GM18907 (cell line): ENCODE measurements at regions not wholly inside any gene's neighbourhood (a gene's known extent, or its start where the extent isn't known, plus 50 kb on each side); places are given as distances from the start of the nearest gene placed in this dataset.
"Not testable (repeated sequence)": the region's sequence is repeated elsewhere in the genome, so short reads cannot be mapped to it uniquely, and the experiment has no call there.

Experiments
- ATAC-seq: cut with Tn5 transposase; IDR thresholded peaks from one replicate; pipeline ENCODE4 v1.9.1; 2021; ENCODE audit warnings: mild to moderate bottlenecking, moderate library complexity; ENCODE audit not compliant: unreplicated experiment

DNA sequence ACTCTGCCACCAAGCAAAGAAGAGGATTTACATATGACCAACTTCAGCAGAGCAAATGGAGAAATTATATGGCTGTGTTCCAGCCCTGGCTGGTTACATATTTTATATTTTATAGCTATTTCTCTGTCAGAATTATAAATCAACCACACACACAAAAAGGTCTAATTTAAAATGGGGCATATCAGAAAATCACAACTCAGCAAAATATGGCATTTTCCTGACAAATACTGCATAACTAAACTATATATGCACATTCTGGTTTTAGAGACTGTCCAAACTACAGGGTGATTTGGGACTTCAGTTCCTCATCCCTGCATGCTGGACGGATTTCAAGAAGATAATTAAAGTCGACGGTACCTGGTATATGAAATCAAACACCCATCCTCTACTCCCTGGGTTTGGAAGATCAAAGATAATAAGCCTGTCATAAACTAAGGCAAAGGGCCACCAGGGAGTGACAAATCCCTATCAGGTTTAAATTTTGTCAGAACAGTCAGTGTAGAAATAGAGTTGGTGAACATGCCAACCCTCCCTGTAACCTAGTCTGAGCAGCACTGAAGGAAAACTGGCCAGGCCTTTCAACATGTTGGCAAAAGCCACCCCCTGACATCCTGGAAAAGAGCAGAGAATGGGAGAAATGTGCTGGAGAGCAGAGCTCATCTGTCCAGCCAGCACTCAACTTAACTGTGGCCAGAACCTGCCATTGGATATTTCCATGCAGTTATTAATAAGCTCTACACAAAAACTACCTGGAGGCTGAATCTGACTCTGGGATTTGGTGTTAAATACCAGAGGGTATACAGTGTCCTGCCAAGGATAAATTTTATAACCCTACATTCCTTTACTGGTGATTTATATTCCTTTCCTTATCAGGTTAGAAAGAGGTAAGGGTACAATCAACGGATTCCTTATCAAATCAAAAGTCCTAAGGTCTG, 235.7 kb downstream of the ENC1 start:
- ATAC-seq, result no peak

DNA sequence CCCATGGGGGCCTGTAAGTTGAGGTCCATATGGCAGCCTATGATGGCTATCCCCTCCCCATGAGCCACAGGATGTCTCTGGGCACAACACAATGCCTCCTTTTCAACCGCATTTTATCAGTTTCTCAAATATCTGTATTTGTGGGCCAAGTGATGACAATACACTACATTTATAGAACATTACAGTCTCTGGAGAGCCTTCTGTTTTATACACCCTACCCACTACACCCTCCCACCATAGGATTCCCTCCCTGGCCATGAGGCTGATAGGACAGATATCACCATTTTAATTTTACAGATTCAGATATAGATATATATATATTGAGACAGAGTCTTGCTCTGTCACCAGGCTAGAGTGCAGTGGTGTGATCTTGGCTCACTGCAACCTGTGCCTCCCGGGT, 236.8 kb downstream of the ENC1 start:
- ATAC-seq, result no peak

DNA sequence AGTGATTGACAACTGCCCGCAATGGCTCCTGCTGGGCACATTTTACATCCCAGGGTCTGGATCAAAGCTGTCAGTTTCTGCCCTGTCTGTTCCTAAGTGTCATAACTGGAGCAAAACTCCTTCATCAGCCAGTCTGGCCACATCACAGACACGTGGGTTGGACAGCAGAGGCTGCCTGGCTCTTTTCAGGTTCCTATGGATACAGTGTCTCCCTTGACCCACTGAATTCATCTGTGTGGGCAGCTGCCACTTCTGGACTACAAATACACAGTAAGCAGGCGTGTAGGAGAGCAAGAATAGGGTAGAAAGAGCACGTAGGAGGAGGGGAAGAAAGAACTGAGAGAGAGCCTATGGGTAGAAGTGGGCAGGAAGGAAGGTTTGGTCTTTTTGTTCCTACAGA, 238.0 kb downstream of the ENC1 start:
- ATAC-seq, result no peak

DNA sequence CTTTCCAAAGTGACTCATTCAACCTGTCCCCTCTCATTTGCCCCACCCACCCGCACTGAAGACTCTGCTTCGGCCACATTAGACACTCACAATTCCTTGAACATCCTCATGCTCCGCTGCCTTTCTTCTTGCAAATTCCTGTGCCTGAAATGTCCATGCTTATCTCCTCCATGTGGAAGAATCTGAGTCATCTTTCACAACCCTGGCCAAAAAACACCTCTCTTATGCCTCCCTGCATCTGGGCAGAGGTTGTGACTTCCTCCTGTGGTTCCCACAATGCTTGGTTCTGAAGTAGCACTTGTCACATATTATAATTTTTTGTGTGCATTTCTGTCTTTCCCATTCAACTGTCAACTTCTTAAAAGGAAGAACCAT, 238.6 kb downstream of the ENC1 start:
- no peak for ATAC-seq

DNA sequence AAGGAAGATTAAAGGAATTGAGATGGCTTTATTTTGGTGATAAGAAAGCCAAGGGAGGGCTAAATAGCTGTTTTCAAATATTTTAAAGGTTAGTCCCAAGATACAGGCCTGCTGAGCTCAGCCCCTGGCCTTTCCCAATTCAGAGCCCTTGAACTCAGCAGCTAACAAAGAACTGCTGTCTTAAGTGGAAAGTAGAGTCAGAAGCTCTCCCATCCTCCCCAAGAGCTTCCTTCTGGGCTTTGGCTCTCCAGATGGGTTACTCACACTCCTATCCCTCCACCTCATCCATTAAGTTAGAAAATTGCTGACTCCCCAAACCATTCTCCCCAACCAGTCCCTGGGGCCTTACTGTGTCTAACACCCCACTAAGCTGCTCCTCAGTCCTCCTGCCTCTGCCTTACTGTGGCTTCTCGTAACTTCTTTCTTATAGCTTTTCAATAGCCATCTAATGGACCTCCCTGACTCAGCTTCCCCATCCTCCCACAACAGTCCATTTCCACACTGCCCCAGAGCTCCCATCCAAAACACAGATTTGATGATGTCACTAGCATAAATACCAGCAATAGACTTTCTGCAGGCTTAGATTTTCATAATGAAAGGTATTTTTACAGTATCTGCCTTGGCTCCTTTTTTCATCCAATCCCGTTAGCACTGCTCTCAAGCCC, 239.1 kb downstream of the ENC1 start:
- no peak for ATAC-seq

DNA sequence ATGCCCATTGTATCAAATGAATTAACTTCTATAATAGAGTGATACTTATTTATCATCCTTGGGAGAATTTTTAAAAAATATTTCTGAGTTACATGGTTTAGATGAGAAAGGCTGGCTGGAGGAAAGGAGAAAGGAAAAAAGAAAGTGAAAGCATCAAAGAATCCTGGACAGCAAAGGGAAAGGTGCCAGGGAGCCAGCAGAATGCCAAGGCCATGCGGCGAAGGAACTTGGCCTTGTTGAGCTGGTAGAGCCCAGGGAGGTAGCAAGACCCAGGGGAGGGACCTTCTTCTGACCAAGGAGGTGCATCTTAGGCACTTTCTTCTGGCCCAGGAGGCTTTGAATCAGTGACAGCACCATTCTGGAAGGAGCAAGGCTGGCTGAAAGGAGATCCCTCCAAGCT, 240.5 kb downstream of the ENC1 start:
- no peak for ATAC-seq

DNA sequence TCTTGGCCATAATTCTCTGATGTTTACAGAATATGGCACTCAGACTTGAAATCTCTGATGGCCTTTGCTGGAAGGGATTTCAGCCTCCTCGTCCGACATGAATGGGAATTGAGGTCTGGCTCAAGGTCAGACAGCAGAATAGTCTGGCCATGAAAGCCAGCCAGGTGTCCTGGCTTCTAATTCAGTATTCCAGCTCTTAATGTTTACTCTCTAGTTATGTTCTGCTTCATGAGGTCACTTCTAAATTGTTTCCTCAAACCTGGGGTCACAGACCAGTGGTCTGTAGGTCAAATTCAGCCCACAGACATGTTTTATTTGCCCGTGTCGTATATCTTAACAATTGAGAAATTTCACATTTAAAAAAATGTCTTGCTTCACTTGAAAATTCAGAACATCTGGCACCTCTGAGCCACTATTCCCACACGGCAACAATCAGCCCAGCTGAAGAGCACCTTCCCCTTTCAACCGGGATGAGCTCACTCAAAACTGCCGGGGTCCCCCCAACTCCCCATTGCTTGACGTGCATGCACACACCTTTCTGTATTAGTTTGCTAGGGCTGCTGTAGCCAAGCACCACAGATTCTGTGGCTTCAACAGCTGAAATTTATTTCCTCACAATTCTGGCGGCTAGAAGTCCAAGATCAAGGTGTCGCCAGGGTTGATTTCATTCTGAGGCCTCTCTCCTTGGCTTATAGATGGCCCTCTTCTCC, 243.5 kb downstream of the ENC1 start:
- ATAC-seq, result no peak

DNA sequence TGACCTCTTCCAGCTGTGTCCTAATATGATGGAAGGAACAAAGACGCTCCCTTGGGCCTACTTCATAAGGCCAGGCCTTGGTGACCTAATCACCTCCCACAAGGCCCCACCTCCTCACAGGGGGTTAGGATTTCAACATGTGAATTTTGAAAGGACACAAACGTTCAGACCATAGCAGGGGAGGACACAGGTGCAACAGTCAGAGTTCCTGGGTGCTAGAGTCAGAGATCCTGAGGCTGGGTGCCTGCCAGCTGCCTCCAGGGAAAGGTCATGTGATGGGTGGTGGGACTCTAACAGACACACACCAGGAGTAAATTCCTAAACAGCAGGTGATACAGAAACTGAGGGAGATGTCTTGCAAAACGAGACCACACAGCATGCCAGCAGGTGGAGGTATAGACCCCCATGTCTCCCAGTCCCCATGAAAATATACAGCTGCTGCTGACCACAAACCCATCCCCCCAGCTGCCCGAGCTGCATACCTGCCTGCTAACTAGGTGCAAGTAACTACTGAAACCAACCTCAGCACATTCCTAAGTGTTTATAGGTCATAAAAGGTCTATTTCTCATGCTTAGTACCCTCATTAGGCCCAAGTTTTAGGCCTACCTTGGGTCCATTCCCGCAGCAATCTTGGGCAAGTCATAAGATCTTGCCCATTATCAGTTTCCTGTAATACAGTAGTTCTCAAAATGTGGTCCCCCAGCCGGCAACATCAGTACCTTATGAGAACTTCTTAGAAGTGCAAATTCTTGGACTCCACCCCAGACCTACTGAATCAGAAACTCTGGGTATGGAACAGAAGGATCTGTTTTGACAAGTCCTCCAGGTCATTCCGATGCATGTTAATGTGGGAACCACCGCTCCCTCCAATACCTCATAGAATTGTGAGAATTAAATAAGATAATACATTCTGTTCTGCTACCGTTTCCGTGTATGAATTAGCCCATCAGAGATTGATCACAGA, 245.3 kb downstream of the ENC1 start:
- no peak for ATAC-seq

DNA sequence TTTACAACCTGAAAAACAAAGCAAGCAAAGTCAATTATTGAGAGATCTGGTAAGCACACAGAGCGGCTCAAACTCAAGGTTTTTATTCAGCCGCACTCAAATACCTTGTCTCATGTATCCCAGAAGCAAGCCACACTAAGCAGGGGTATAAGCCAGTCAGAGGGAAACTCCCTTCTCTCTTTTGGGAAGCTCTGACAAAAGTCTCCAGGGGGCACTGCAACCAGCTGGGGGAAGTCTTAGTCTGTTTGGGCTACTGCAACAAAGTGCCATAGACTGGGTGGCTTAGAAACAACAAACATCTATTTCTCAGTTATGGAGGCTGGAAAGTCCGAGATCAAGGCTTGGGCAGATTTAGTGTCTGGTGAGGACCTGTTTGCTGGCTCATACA, 246.0 kb downstream of the ENC1 start:
- ATAC-seq, result no peak

DNA sequence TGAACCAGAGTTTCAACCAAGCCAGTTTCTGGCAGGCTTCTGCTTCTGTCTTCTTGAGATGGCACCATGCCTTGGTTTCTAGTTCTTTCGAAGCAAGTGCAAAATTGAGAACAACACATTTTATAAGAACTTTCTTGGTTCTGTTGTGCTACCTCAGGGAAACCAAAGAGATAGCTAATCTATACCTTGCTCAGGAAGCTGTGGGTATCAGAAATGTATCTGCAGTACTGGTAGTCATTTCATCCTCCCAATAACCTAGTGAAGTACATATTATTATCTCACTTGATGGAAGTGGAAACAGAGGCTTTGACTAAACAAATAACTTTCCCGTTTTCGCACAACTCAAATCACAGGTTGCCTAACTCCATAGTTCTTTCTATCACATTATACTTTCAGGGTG, 246.6 kb downstream of the ENC1 start:
- no peak for ATAC-seq

DNA sequence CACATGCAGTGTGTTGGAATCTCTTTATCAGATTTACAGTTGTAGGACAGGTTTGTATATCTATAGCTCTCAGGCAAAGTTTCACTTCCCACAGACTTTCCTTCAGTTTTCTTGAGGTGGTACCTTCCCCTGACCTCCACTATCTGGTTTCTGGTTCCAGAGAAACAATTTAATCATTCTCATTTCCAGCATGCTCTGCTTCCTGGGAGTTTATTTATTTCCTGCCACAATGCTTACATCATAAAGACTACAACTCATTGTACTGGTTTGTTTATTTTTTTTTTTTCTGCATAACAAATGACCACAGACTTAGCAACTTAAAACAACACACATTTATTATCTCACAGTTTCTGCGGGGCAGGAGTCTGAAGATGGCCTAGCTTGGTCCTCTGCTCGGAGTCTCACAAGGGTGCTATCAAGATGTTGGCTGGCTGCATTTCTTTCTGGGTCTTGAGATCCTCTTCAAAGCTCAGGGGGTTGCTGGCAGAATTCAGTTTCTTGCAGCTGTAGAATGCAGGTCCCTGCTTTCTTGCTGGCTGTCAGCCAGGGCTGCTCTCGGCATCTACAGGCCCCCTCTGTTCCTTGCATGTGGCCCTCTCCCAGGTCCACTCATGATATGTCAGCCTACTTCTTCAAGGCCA, 247.7 kb downstream of the ENC1 start:
- no peak for ATAC-seq

DNA sequence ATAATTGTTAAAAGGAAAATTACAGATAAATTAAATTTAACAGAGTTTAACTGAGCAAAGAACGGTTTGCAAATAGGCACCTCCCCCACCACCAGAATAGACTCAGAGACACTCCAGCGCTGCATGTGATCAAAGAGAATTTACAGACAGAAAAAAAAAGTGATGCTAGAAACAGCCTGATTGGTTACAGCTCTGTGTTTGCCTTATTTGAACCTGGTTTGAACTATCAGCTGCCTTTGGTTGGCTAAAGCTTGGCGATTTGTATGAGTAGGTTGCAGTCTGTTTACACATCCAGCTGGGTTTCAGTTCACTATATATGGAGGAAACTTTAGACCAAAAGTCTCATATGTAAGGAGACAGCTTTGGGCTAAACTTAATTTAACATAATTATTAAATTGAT, 249.1 kb downstream of the ENC1 start:
- ATAC-seq, result no peak

DNA sequence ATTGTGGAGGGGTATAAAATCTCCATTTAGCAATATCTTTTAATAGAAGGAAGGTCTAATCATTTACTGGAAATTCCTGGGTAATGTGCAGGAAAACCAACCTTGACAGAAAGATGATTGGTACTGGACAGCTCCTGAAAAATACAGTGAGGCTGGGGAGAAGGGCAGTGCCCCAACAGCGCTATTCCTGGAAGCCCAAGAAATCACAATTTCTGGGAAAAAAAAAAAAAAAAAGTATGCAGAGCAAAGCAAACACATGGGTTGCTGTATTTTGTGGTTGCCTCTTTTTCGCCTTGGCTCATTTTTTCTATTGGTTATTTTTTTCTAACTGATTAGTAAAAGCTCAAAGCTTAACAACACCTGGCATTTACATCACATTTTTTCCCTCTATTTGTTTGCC, 249.7 kb downstream of the ENC1 start:
- no peak for ATAC-seq

DNA sequence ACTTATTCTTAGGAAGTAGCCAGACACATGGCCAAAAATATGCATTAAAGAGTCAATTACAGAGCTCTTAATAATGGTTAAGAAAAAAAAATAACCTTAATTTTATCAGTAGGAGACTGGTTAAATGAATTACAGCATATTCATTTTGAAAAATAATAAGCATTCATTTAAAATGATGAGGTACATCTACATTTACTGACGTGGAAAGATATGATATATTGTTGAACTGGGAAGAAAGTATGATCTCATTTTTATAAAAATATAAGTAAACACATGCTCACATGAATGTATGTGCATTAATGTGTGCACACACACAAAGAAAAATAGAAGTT, 250.3 kb downstream of the ENC1 start:
- ATAC-seq, result no peak

DNA sequence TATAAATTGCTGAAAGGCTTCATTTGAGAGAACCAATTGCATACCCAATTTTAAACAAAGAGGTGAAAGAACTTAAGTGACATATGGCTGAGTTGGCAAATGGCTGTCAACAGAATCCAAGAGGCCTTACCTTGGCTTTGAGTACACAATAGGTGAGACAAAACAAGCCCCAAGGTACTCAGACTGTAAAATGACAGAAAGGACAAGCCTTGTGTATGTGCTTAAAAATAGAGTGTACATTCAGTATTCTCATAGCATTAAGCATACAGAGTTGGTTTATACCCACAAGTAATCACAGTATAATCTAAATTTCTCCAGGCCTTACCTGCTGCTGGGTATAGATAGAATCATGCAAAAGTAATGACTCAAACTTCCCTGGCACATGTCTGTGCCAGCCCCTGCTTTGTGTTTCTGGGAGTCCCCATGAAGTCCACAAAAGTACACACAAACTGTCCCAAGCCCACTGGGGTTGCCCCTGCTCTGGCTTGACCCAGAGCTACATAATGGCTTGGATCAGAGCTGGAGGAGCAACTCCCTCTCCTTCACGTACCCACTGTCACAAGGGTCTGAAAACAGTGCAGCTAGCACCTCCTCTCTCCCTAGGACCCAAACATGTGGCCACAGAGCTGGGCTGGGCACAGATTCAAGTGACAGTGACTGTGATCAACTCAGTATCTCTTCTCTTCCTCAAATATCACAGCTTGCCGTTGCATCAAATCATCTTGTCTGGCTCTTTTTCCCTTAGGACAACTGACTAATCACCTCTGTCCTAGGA, 250.8 kb downstream of the ENC1 start:
- ATAC-seq, result no peak

DNA sequence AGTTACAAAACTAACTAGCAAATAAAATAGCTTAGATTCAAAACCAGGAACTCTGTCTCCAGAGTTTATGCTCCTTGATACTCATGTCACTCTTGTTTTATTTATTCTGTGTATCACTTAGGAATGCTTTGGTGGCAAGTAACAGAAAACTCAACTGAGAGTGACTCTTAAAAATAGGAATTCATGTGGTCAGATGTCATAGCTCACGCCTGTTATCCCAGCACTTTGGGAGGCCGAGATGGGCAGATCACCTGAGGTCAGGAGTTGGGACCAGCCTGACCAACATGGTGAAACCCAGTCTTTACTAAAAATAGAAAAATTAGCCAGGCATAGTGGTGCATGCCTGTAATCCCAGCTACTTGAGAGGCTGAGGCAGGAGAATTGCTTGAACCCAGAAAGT, 252.1 kb downstream of the ENC1 start:
- ATAC-seq, result not testable (repeated sequence)

DNA sequence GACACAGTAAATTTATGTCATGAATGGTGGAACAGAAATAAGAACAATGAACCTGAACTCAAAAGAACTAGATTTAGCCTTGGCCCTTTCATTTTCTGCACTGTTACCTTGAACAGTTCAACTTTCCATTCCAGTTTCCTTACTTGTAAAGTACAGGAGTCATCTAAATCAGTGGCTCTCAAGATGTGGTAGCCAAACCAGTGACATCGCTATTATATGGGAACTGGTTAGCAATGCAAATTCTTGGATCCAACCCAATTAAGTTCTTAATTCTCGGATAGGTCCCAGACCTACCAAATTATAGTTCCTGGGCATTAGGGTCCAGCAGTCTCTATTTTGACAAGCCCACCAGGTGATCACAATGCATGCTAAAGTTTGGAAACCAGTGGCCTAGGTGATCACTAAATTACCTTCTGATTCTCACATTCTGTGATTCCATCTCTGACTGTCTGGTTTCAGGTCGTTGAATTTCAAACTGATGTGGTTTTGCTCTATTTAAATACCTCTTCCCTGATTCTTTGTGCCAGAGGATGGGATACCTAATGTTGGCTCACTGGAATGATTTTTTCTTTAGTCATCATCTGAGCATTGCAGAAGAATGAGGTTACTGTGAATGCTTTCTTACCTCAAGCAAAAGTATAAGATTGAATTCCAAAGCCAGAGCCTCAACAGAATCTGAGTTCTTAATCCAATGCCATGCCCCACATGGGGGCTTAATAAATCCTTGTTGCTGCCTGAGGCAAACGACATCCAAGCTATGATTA, 253.8 kb downstream of the ENC1 start:
- no peak for ATAC-seq

DNA sequence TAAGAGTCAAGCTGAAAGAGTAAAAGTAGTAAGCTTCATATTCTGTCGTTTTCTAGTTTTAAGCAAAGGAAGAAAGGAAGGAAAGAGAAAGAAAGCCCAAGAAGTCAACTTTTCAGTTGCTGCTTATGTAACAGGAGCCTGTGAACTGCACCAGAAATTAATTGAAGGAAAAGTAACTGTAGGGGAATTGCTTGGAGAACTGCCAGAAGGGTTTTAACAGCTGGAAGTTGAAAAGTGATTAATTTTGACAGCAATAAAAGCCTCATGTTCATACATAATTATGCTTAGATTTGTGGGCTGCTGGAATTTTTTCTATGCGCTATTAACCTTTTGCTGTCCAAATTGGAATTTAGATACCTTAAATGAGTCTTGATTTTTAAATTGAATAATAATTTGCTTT, 255.7 kb downstream of the ENC1 start:
- ATAC-seq, result no peak
